ENCODE measurements at regions not wholly inside any gene's neighbourhood (a gene's known extent, or its start where the extent isn't known, plus 50 kb on each side); places are given as distances from the start of the nearest gene placed in this dataset.

DNA sequence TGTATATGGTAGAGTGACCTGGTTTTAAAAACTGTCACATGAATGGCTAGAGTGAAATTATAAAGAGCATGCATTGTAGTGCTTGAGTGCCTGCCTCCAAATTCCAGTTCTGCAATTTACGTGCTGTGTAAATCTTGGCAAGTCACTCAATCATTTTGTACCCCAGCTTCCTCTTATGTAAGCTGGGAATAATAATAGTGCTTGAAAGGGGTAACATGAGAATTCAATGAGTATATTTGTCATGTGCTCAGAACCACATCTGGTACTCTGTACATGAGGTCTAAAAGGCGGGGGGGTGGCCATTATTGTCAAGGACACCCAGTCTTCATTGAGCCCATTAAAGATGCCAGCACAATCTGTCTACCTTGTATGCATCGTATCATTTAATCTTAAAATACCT, 214.8 kb downstream of the MC4R start:
- TF ChIP-seq SETDB1 (CRISPR knock-in tag; IDR thresholded peaks at IDR 0.05; ENCODE audit: borderline replicate concordance) (no peak), ZNF597 (CRISPR knock-in tag; IDR thresholded peaks at IDR 0.05) (no peak), GTF2F1 (IDR thresholded peaks at IDR 0.05; ENCODE audit: low read length) (no peak), GMEB2 (CRISPR knock-in tag; IDR thresholded peaks at IDR 0.05; ENCODE audit: low read depth) (no peak), NFATC3 (CRISPR knock-in tag; IDR thresholded peaks at IDR 0.05) (no peak), POLR2A (IDR thresholded peaks at IDR 0.05; ENCODE audit: insufficient read depth in 1 of 2, low read depth in 2 of 2, low read length in 2 of 2) (no peak), NFE2L1 (CRISPR knock-in tag; IDR thresholded peaks at IDR 0.05; ENCODE audit: borderline replicate concordance) (no peak), SNAPC5 (CRISPR knock-in tag; IDR thresholded peaks at IDR 0.05; ENCODE audit: borderline replicate concordance) (no peak), PHF5A (CRISPR knock-in tag; IDR thresholded peaks at IDR 0.05; ENCODE audit: low read depth, unreplicated experiment) (no peak)
- TF ChIP-seq, protein P1, sequence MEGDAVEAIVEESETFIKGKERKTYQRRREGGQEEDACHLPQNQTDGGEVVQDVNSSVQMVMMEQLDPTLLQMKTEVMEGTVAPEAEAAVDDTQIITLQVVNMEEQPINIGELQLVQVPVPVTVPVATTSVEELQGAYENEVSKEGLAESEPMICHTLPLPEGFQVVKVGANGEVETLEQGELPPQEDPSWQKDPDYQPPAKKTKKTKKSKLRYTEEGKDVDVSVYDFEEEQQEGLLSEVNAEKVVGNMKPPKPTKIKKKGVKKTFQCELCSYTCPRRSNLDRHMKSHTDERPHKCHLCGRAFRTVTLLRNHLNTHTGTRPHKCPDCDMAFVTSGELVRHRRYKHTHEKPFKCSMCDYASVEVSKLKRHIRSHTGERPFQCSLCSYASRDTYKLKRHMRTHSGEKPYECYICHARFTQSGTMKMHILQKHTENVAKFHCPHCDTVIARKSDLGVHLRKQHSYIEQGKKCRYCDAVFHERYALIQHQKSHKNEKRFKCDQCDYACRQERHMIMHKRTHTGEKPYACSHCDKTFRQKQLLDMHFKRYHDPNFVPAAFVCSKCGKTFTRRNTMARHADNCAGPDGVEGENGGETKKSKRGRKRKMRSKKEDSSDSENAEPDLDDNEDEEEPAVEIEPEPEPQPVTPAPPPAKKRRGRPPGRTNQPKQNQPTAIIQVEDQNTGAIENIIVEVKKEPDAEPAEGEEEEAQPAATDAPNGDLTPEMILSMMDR (CRISPR knock-in tag; IDR thresholded peaks at IDR 0.05): no peak
